PC-3 (cell line): ENCODE measurements at regions not wholly inside any gene's neighbourhood (a gene's known extent, or its start where the extent isn't known, plus 50 kb on each side); places are given as distances from the start of the nearest gene placed in this dataset.

ENCODE experiments used
- CTCF ChIP-seq: fragments of 300-600 bp; sonication (generic); conservative IDR thresholded peaks from 2 replicates; pipeline ENCODE4 v1.5.1; 2017; ENCODE audit warnings: antibody characterized with exemption, low read depth, mild to moderate bottlenecking, low read length
- EZH2phosphoT487 ChIP-seq: fragments of 300-600 bp; sonication (generic); IDR thresholded peaks from 2 replicates; pipeline ENCODE4 v1.6.1; 2018; ENCODE audit warnings: mild to moderate bottlenecking, antibody characterized with exemption, low read length, borderline replicate concordance

GRCh38 chr9:79889369-79889768, 317.6 kb downstream of the TLE4 start:
- TF ChIP-seq CTCF (no peak), EZH2phosphoT487 (no peak)
